ENCODE measurements at regions not wholly inside any gene's neighbourhood (a gene's known extent, or its start where the extent isn't known, plus 50 kb on each side); places are given as distances from the start of the nearest gene placed in this dataset.

GRCh38 chr12:108043750-108044533, 85.1 kb upstream of the WSCD2 start:
- TF ChIP-seq CTCF (IDR thresholded peaks at IDR 0.05) (no peak), POLR2AphosphoS5 (IDR thresholded peaks at IDR 0.05) (no peak), POLR2A (IDR thresholded peaks at IDR 0.05) (no peak)

Measured in upper lobe of left lung (tissue), 4 donors.